NCI-H526 (cell line): ENCODE measurements at regions not wholly inside any gene's neighbourhood (a gene's known extent, or its start where the extent isn't known, plus 50 kb on each side); places are given as distances from the start of the nearest gene placed in this dataset.

Experiments used
- DNase-seq, 2 experiments: peaks; one replicate each; lab custom pipeline; 2025; lab: John Stamatoyannopoulos, UW

DNA sequence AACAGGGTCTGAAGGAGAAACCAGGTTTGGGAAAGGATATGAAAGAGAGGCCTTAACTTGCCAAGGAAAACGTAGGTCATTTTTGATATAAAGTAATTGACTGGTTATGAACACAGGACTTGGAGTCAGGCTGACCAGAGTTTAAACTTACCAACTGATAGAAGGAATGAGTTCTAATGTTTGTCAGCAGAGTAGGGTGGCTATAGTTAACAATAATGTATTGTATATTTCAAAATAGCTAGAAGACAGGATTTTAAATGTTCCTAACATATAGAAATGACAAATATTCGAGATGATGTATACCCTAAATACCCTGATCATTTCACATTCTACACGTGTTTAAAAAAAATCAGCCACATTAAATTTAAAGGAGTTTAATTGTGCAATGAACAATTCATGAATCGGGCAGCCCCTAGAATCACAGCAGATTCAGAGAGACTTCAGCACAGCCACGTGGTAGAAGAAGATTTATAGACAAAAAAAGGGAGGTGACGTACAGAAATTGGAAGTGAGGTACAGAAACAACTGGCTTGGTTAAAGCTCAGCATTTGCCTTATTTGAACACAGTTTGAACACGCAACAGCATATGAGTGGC is 52.5 kb upstream of the PLEKHG7 start:
- no peak for DNase-seq

DNA sequence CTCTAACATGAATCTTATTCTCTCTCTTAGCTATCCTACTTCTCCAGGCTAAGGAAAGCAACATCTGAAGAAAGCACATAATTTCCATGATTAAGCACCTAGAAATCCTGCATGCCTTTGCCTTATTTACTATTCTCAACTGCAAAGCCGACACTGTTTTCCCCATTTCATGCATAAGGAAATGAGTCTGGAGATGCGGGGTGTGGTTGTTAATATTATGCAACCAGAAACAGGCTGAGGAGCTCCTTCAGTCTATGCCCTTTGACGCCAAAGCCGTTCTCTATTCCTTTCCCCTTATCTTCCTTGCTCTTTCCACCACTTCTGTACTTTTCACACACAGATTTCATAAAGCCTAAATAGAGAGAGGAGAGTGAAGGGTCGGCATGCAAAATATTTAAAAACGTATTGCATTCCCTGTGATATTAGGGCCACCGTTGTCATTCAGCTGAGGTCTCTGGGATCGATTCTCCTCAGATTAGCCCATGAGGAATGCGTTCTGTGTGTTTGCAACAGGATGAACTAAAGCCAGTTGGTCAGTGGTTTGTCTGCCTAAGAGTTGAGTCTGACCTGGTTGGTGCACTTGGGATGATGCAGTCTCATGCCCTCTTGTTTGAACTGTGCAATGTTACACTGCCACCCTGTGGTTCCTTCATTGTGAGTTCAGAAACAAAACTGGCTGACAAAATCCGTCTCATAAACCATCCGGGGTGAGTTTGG is 53.1 kb upstream of the PLEKHG7 start:
- peak; percentile 67 to 88 for DNase-seq

DNA sequence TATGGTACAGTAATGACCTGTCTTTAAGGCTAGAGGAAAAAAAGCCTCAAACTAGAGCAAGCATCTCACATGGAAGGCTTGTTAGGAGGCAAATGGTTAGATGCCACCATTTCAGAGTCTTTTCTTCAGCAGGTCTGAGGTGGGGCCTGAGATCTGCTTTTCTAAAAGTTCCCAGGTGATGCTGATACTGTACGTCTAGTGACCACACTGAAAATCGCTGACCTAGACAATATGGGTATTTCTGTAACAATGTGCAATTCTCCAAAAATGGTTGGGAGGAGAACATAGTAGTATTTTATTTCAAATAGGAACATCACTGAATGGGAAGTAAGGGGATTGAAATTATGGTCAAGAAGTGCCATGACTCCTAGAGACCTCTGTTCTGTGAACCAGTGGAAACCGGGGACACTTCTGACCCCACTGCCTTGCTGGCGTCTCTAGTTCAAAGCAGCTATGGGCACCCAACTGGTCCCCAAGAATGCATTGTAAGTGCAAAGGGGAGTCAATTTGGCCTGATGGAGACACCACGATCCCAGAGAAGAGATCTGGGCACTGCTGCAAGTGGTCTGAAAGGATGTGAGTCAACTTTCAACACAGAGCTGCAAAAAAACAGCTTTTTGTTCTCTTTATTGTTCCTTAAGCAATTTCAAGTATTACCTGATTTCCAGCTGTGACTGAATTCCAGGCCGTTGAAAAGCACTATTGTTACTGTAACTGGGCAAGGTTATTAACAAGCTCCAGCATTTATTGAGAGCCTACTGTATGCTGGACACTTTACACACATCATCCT is 54.4 kb upstream of the PLEKHG7 start:
- DNase-seq = no peak

DNA sequence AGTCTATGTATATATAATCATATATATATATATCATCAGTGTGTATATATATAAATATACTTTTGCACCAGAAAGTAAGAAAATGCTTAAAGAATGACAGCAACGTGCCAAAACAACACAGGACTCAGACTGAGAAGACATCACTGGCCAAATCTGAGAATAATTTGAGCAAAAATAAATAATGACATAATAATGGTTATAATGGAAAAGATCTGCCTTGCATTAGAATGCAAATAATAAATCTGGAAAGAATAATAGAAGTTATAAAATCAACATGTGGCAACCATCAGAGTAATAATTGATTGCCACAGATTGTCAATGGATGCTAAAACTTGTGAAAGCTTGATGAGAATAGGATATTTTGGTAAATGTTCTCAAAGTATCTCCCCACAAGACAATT is 61.5 kb upstream of the PLEKHG7 start:
- DNase-seq = no peak

DNA sequence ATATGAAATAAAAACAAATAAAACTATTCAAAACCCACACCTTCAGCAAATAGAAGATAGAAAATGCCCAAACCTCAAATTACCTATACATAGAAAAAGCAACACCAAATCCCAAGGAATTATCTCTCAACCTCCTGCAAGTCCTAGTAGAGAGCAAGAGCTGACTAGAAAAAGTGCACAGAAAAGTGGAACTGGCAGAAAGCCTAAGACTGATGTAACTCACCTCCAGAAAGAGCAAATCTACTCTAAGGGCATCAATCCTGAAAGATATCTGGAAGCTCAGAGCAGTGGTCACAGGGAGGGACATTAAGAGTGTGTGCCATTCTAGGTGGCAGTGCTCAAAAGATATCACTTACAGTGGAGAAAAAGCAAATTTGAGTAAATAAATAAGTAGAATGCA is 62.1 kb upstream of the PLEKHG7 start:
- DNase-seq = peak in 1 of 2 experiments; percentile 7

DNA sequence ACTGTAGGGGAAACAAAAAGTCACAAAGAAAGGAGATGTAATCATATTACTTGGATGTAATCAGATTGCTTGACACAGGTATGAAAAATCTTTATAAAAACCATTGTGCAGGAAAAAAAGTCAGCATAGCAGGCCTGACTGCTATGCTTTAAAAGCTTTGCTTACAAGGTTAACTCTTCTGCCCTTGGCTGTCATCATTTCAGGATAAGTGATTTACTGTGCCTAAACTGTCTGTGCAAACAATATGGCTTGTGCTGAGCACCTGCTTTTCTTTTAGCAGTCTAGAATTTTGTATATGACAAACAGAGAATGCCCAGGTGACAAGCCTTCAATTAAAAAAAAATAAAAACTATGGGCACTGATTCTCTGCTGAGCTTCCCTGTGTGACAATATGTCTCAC is 63.8 kb upstream of the PLEKHG7 start:
- DNase-seq = peak; percentile 27 to 34

DNA sequence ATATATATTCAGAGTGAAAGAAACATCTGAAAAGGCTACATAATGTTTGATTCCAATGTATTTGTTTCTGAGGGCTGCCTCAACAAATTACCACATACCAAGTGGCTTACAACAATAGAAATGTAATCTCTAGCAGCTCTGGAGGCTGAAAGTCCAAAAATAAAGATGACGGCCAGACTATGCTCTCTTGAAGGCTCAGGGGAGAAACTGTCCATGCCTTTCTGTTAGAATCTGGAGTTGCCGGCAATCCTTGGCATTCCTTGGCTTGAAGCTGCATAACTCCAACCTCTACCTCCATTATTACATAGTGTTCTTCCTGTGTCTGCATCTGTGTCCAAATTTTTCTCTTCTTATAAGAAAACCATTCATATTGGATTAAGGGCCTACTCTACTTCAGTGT is 68.1 kb upstream of the PLEKHG7 start:
- DNase-seq = no peak

DNA sequence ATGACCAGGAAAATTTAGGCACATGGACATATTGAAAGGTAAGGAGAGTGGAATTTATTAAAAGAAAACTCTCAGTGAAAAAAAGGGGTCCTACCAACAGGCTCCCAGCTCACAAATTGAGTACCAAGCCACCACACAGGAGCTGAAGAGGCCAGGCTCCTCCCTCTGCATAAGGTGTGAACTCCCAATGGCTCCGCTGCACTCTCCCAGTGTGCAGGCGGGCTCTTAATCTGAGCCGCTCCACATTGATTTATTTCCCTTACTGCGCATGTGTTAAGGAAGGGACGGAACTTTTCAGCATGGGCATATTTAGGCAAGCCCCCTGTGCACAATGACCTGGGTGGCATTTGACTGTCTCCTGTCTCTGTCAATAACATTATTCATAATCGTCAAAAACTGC is 68.6 kb upstream of the PLEKHG7 start:
- DNase-seq = no peak

DNA sequence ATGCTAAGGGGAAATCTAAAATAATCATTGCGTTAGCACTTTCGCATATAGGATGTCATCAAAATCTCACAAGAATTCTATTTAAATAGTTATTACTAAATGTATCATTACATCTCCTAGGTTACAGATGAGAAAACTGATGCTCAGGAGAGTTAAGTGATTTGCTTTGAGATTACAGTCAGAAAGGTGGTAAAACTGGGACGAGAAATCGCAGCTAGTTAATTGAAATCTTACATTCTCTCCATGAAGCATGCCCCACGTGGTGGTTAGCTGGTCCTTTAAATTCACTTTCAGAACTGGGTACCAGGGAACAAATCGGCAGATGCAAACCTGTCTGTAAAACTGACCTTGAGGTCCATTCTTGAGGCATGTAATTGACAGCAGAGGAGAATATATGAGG is 71.8 kb upstream of the PLEKHG7 start:
- DNase-seq = no peak

DNA sequence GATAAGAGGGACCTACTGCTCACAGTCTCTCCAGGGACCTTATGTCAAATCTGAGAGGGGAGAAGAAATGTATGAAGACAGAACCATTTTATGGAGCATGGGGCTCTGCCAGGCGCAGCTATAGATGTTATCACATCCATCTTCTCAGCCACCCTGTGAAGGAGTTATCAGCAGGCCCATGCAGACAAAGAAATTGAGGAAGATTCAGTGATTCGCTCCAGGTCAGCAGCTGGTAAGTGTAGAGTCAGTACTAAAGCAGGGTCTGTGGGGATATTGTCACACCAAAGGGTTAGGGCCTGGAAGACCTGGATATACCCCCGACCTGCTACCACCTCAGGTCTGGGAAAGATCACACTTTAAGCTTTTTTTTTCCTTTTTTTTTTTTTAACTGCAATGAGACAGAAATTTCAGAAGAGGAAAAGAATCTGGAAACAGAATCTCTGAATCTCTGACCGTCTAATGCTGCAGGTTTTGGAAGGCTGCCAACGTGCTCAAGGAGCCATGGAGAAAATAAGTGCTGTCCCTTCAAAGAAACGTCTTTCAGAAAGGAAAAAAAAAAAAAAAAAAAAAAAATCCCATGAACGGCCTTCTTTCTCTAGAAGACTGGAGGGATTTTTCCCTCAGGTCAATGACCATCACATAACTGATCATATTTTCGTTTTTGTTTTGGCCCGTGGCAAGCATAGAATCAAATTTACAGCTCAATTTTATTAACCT is 73.3 kb upstream of the PLEKHG7 start:
- DNase-seq = no peak

DNA sequence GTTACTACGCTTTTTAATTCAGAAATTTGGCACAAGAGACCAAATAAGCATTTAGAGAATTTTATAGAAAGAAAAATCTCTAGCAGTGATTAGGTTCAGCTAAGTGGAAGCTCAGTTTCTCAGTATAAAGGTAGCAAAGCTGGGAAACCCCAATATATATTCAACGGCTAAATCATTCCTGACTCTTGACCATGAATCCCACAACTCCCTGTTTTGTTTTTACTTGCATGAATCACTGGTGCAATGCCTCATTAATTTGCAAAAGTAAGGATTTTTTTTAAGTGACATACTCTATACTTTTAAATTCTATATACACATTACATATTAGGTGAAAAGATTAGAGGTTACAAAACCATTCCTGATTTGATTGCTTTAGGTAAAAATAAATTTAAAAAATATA is 74.3 kb upstream of the PLEKHG7 start:
- DNase-seq = no peak

DNA sequence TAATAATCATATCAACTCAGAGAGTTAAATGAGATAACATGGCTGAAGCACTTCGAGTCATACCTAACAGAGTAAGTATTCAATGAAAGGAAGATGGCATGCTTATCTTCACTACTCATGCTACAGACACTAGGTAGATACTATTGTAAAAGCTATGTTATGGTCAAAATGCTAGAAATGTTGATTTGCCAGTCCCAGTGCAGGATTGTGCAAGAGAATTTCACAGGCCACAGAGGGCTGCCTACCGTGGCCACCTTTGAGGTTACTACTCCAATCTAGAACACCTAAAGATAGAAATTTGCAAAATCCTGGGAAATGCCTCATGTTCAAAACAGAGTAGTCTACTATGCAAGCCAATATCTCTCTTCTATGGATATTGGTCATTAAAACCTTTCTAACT is 75.3 kb upstream of the PLEKHG7 start:
- no peak for DNase-seq

DNA sequence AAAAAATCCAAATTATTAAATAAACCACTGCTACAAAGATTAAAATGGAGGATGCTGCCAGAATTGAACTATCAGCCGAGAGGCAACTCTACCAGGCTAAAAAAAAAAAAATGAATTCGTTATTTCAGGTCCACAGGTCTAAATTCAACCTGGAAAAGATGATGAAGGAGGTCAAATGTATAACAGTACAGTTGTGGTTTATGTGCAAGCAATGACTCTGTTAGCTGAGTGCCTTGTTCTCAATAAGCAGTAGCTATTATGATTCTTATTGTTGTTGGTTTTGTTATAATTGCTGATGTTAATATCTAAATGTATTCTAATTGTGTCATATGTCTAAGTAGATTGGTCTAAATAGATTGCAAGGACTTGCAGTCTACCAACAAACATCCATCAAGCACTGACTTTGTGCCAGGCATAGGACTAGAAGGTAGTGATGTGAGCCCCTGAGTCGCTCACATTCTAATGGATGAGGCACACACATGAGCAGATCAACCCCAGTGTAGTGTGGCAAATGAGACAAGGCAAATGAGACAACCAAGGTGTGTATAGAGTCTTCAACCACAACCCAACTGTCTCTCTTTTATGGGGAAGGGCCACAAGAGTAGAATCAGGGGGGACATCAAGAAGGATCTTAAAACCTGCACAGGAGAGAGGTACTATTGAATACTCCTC is 77.0 kb upstream of the PLEKHG7 start:
- no peak for DNase-seq

DNA sequence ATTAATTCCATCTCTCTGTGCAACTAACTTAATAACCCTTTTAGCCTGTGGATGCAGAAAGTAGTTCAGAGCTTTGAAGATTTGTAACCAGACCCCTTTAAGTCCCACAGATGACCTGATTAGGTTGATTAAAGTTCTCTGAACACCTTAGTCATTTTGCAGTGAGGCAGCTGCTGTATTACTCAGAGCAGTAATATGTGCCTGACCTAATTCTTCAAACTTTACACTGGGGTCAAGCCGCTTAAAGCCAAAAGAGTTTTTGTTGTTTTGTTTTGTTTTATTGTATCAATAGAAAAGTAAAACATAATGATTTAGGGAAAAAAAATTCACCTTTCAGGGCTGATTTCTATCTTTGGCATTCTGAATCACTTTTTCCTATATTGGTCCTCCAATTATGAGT is 78.6 kb upstream of the PLEKHG7 start:
- DNase-seq = no peak

DNA sequence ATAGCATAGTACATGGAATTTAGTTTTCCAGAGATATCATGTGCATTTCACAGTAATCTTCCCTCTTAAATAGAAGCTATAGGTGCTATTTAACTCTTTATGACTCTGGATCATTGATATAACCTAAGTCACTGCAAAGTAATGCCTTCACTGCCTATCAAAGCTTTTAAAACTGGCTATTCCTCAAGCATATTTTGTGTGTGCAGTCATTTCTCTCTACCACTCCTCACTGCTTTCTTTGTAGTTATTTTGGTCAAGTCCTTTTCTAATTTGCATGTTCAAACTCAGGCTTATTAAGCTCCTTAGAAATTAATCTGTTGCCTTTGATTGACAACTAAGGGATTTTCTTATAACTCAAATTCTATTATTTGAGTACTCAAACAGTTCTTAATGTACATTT is 79.4 kb upstream of the PLEKHG7 start:
- no peak for DNase-seq

DNA sequence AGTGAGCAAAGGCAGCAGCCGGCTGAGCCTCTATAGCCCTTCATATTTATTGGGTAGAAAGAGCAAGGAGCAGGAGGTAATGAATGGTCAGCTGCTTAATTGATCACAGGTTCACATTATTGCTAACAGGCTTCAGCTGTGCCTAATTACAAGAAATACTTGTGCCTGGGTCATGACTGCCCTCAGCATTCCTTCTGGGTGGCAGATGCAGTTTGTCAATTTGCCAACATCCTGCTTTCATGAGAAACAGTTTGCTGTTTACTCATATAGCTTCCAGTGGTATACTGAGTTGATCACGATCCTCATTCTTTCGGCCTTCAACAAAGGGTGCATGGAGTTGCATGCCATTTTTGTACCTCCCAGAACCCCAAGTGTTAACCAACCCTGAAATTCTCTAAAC is 81.0 kb upstream of the PLEKHG7 start:
- no peak for DNase-seq

DNA sequence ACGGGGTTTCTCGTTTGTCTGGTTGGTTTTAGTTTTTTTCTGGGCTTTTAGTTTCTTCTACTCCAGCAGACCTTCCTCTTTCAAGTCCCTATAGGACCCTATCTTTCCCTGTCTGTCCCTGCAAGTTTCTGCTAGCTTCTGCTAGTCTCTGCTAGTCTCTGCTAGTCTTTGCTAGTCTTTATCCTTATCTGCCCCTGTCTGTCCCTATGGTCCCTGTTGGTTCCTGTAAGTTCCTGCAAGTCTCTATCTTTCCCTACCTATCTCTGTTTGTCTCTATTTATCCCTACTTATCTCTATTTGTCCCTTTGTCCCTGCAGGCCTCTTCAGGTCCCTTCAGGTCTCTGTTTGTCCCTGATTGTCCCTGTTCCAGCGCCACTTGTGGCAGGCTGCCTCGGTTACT is 81.5 kb upstream of the PLEKHG7 start:
- no peak for DNase-seq

DNA sequence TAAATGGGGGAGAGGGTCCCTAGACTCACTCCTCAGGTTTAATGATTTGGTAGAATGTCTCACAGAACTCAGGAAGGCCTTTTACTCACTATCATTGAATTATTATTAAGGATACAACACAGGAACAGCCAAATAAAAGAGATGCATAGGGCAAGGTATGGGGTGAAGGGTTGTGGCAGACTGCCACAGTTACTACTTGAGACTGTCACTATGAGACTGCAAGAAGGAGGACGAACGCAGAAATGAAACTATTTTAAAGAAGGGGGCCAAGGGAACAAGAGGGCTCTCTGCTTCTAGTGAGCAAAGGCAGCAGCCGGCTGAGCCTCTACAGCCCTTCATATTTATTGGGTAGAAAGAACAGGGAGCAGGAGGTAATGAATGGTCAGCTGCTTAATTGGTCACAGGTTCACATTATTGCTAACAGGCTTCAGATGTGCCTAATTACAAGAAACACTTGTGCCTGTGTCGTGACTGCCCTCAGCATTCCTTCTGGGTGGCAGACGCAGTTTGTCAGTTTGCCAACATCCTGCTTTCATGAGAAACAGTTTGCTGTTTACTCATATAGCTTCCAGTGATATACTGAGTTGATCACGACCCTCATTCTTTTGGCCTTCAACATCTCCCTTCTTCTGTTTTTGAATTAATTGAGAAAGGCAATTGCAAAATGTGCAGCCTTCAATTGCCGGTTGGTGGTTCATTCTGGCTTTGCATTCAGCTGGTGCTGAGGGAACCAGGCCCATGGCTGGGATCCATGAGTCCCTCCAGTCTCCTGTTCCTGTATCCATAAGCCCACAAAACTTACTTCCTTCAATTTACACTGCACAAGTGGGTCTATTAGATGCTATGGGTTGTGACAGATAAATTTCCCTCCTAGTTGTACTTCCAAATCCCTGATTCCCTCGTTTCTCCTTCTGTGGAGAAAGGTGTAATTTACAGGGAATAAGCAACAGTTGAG is 82.8 kb upstream of the PLEKHG7 start:
- no peak for DNase-seq

DNA sequence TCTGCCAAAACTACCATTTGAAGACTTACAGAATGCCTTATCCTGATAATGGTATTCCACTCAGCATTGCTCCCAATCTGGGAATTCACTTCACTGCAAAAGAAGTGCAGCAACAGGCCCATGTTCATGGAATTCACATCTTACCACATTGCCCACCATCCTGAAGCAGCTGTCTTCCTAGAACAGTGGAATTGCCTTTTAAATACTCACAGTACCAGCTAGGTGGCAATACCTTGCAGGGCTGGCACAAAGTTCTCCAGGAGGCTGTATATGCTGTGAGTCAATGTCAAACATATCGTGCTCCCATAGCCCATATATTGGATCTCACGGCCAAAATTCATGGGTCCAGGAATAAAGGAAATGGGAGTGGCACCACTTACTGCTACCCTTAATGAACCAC is 83.8 kb upstream of the PLEKHG7 start:
- no peak for DNase-seq

DNA sequence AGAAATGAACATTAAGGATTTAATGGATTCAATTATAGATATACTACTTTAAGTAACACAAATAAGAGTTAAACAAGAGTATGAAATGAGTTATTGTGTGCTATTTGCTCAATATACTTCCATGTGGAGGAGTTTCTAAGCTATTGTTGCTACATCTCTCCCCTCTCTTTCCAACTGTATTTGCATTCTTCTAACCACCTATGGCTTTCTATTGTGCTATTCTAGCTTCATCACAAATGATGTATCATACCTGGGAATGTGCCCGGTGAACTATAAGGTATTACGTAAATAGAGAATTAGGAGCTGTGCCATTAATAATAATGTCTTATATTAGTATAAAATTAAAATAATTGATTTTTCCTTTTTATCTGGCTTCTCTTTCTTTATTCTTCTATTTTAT is 87.1 kb upstream of the PLEKHG7 start:
- no peak for DNase-seq

DNA sequence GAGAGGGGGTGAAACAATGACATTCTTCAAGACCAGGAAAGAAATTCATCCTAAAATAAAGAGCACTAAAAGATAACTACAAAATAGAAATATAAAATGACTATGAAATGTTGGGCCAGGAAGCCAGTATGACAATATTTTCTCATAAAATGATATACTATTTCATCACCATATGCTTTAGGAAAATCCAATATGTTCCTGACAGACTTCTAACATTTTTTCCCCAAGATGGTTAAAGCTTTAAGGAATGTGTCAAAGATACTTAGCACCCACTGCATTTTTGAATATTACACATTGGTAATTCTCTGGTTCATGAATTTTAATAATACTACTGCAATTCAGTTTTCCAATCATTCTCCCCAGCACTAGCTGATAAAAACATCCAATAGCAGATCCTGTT is 87.7 kb upstream of the PLEKHG7 start:
- DNase-seq = no peak
